Adrenal gland (tissue), 9 donors: ENCODE measurements at regions not wholly inside any gene's neighbourhood (a gene's known extent, or its start where the extent isn't known, plus 50 kb on each side); places are given as distances from the start of the nearest gene placed in this dataset.

Experiments
- DNase-seq, 7 donors: peaks; one replicate each; pipeline ENCODE4 v3.0.0-alpha.2; 2019 to 2020
- H3K27ac ChIP-seq, 5 donors: fragments of 200-600 bp; sonication (generic) in 4 of 5; 1 replicate in 3 of 5; 2 replicates in 2 of 5; pipeline versions ENCODE4 v1.5.1 to v1.8.0; 2016 to 2020; ENCODE audit warnings: mild to moderate bottlenecking in 1 of 5
- H3K27me3 ChIP-seq: fragments of 200-600 bp; 2 replicates; pipeline ENCODE4 v1.8.0; 2021
- H3K36me3 ChIP-seq, 2 donors: fragments of 200-600 bp; replicated peaks in 1 of 2; 1 replicate in 1 of 2; 2 replicates in 1 of 2; pipeline versions ENCODE4 v1.5.1 to v1.8.0; 2018 to 2022
- H3K4me1 ChIP-seq, 2 donors: fragments of 200-600 bp; replicated peaks in 1 of 2; 1 replicate in 1 of 2; 2 replicates in 1 of 2; pipeline versions ENCODE4 v1.5.1 to v1.8.0; 2018 to 2021
- H3K4me3 ChIP-seq, 4 donors: fragments of 200-600 bp; sonication (generic) in 3 of 4; one replicate each; pipeline ENCODE4 v1.5.1; 2016 to 2018
- H3K9me3 ChIP-seq, 3 donors: fragments of 200-600 bp; sonication (generic) in 1 of 3; replicated peaks in 1 of 3; 1 replicate in 2 of 3; 2 replicates in 1 of 3; pipeline versions ENCODE4 v1.5.1 to v1.8.0; 2016 to 2021
- POLR2A ChIP-seq, 2 donors: fragments of 450-650 bp; IDR thresholded peaks; one replicate each; pipeline ENCODE4 v1.6.1; 2017; ENCODE audit warnings: antibody characterized with exemption in 2 of 2, mild to moderate bottlenecking in 2 of 2, moderate library complexity in 1 of 2
- WGBS, 4 donors: extraction: QIAGEN DNeasy Blood & Tissue Kit in 2 of 4; methylation state at CpG; one replicate each; pipeline versions ENCODE4 v1.1.5 to v1.1.7; 2013 to 2017; 5-methylcytosine and 5-hydroxymethylcytosine counted together
- intact Hi-C, 2 donors: fragments of 100-400 bp; cut with DNase I; formaldehyde crosslinking; loops; one replicate each; pipeline versions ENCODE4 v1.14.1 to v1.15.0; 2022 to 2023
- TF ChIP-seq, protein P1 (sequence below), 6 experiments: fragments of 450-650 bp in 4 of 6; fragments of 200-600 bp in 2 of 6; sonication (generic) in 1 of 6; IDR thresholded peaks; 1 replicate in 5 of 6; 2 replicates in 1 of 6; pipeline versions ENCODE4 v1.5.1 to v1.8.0; 2016 to 2021; ENCODE audit warnings: antibody characterized with exemption in 6 of 6, mild to moderate bottlenecking in 2 of 6, moderate library complexity in 1 of 6
- donor health status: healthy with polysubstance abuse.
- donor health status: Bipolar disorder and iron deficiency.
- donor health status: DM: yes; HTN: yes; CAD: no.
- donor health status: DM: no; HTN: no; CAD: no.
- donor health status: DM: no; HTN: no; CAD: no.

DNA sequence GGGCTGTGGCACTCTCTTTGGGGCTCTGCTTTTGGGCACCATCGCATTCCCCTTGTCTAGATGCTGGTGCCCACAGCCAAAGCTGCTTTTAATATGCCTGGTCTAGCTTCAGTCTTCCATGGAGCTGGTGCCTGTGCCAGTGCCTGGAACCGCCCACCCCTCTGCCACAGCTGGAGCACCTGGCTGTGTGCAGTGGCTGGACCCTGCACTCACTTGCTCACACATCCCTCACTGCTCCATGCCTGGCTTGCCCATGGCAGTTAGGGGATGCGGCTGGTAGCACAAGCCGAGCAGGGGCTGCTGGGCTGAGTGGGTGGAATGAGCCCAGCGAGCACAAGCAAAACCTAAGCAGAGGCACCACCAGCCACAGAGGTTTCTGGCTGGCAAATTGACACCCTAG lies 1145.9 kb upstream of the LRRTM3 start:
- intact Hi-C loops: no loop called here
- Histone ChIP-seq H3K27ac (no peak overlapping the region), H3K27me3 (no peaks in the 10 kb centered on the region), H3K4me1 (no peaks in the 10 kb centered on the region), H3K4me3 (no peak overlapping the region), H3K36me3 (no peaks in the 10 kb centered on the region), H3K9me3 (no peaks in the 10 kb centered on the region)
- WGBS, 4 donors: 88 to 100% (median 96%) methylated on average over 3 to 5 of the region's 5 CpGs
- no peak for TF ChIP-seq POLR2A (IDR thresholded peaks at IDR 0.05)
- TF ChIP-seq, protein P1, sequence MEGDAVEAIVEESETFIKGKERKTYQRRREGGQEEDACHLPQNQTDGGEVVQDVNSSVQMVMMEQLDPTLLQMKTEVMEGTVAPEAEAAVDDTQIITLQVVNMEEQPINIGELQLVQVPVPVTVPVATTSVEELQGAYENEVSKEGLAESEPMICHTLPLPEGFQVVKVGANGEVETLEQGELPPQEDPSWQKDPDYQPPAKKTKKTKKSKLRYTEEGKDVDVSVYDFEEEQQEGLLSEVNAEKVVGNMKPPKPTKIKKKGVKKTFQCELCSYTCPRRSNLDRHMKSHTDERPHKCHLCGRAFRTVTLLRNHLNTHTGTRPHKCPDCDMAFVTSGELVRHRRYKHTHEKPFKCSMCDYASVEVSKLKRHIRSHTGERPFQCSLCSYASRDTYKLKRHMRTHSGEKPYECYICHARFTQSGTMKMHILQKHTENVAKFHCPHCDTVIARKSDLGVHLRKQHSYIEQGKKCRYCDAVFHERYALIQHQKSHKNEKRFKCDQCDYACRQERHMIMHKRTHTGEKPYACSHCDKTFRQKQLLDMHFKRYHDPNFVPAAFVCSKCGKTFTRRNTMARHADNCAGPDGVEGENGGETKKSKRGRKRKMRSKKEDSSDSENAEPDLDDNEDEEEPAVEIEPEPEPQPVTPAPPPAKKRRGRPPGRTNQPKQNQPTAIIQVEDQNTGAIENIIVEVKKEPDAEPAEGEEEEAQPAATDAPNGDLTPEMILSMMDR (IDR thresholded peaks at IDR 0.05): no peak
- no peak for DNase-seq

DNA sequence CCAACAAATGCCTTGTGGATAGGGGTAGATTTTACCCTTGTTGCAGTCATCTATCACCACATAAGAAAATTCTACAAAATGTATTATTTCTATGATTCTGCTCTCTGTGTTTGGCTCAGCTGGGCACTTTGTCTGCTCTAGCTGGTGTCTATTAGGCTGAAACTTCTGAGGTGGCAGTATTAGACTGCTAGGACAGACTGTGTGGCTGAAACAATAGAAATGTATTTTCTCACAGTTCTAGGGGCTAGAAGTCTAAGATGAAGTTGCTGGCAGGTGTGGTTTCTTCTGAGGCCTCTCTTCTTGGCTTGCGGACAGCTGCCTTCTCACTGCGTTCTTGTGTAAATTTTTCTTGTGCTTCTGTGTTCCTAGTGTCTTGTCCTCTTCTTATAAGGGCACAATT lies 1139.6 kb upstream of the LRRTM3 start:
- intact Hi-C loops: no loop called here
- 82 to 98% (median 94%) methylated on average over 2 of the region's 2 CpGs for WGBS, 4 donors
- DNase-seq: no peak
- Histone ChIP-seq H3K4me1 (no peaks in the 10 kb centered on the region), H3K9me3 (no peaks in the 10 kb centered on the region), H3K27ac (no peak overlapping the region), H3K36me3 (no peaks in the 10 kb centered on the region), H3K27me3 (no peaks in the 10 kb centered on the region), H3K4me3 (no peak overlapping the region)
- TF ChIP-seq, protein P1 (IDR thresholded peaks at IDR 0.05): no peak
- no peak for TF ChIP-seq POLR2A (IDR thresholded peaks at IDR 0.05)

DNA sequence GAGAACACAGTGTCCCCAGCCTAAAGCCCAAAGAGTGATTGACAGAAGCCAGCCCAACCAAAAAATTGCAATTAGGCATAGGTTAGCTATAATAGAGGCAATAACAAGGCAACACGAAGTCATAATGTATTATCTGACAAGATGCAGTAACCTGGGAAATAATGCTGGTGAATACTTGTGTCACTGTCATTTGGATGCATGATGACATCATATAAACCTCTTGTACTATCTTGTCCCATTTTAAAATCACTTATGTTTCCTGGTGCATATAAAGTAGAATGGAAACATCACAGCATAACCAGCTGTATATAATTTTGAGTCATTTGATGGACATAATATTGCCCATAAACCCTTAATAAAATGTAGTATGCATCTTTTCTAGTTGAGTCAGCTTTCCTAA lies 1138.3 kb upstream of the LRRTM3 start:
- 54 to 76% (median 61%) methylated on average over 1 of the region's 1 CpG for WGBS, 4 donors
- Histone ChIP-seq H3K27me3 (no peaks in the 10 kb centered on the region), H3K36me3 (no peaks in the 10 kb centered on the region), H3K4me3 (no peak overlapping the region), H3K27ac (no peak overlapping the region), H3K4me1 (no peaks in the 10 kb centered on the region), H3K9me3 (no peaks in the 10 kb centered on the region)
- no peak for DNase-seq
- intact Hi-C loops: no loop called here
- TF ChIP-seq, protein P1 (IDR thresholded peaks at IDR 0.05): no peak
- TF ChIP-seq POLR2A (IDR thresholded peaks at IDR 0.05): no peak

DNA sequence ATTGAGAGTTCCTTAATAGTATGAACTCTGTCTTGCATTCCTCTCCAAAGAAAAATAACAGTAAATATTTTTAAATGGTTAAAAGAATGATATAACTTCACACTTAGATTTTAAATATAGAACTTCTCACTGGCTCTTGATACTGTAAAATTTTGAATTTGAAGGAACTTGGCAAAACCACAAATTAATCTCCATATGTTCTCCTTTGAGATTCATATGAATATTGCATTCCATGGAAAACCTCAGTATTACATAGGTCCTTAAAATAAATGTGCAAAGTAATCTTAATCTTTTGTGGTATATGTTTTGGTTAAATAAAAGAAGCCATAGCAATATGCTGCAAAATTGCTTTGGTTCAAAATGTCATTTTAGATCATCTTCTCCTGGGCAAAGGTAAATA lies 1137.6 kb upstream of the LRRTM3 start:
- Histone ChIP-seq H3K4me1 (no peaks in the 10 kb centered on the region), H3K4me3 (no peak overlapping the region), H3K36me3 (no peaks in the 10 kb centered on the region), H3K9me3 (no peaks in the 10 kb centered on the region), H3K27me3 (no peaks in the 10 kb centered on the region), H3K27ac (no peak overlapping the region)
- no peak for TF ChIP-seq POLR2A (IDR thresholded peaks at IDR 0.05)
- TF ChIP-seq, protein P1 (IDR thresholded peaks at IDR 0.05): no peak
- intact Hi-C loops: no loop called here
- DNase-seq: no peak
